Hepatocyte (in vitro differentiated cells): ENCODE measurements at regions not wholly inside any gene's neighbourhood (a gene's known extent, or its start where the extent isn't known, plus 50 kb on each side); places are given as distances from the start of the nearest gene placed in this dataset.

Experiments used
- CTCF ChIP-seq: fragments of 200-600 bp; sonication (generic); IDR thresholded peaks from 2 replicates; pipeline ENCODE4 v1.5.1; 2016; ENCODE audit warnings: antibody characterized with exemption, mild to moderate bottlenecking; ENCODE audit not compliant: poor library complexity
- EZH2 ChIP-seq: fragments of 200-600 bp; sonication (generic); IDR thresholded peaks from 2 replicates; pipeline ENCODE4 v1.6.1; 2016; ENCODE audit warnings: antibody characterized with exemption, mild to moderate bottlenecking, borderline replicate concordance
- EZH2phosphoT487 ChIP-seq: fragments of 200-600 bp; sonication (generic); IDR thresholded peaks from one replicate; pipeline ENCODE4 v1.6.1; 2018; ENCODE audit warnings: antibody characterized with exemption, mild to moderate bottlenecking, low read depth, moderate library complexity; ENCODE audit not compliant: unreplicated experiment, severe bottlenecking

- TF ChIP-seq CTCF (no peak), EZH2 (no peak), EZH2phosphoT487 (no peak)
These were observed 513.9 kb upstream of the CADM2 start for GRCh38 chr3:84444726-84445521.
